NCI-H2196 (cell line): ENCODE measurements at regions not wholly inside any gene's neighbourhood (a gene's known extent, or its start where the extent isn't known, plus 50 kb on each side); places are given as distances from the start of the nearest gene placed in this dataset.

ENCODE experiments used
- DNase-seq: peaks from one replicate; lab custom pipeline; 2025; ENCODE audit not compliant: unreplicated experiment; lab: John Stamatoyannopoulos, UW

DNA sequence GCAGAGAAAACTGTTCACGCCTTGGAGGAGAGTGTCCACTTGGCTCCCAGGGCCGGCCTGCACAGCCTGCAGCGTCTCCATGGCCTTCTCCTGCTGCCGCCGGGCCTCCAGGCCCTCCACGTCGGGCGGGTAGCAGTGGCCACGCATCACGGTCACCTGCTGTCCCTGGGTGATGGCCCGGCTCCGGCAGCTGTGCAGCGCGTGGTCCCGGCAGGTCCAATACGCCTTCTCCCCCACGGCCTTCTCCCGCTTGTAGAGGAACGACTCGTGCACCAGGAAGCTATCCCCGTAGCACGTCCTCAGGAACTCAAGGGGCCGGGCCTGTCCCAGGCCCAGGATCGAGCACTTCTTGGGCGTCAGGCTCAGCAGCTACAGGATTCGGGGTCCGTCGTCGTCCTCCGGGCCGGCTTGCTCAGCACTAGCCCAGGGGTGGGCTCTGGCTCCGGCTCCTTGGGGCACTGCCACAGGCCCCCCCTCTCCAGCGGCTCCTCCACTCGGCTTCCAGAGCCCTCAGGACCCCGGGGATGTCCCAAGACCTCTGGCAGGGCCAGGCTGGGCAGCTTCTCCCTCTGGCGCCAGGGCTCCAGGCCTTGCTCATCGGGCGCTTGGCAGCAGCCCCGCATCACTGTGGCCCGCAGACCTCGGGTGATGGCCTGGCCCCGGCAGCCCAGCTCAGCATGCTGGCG is 83.6 kb upstream of the FXR1 start:
- DNase-seq = no peak

DNA sequence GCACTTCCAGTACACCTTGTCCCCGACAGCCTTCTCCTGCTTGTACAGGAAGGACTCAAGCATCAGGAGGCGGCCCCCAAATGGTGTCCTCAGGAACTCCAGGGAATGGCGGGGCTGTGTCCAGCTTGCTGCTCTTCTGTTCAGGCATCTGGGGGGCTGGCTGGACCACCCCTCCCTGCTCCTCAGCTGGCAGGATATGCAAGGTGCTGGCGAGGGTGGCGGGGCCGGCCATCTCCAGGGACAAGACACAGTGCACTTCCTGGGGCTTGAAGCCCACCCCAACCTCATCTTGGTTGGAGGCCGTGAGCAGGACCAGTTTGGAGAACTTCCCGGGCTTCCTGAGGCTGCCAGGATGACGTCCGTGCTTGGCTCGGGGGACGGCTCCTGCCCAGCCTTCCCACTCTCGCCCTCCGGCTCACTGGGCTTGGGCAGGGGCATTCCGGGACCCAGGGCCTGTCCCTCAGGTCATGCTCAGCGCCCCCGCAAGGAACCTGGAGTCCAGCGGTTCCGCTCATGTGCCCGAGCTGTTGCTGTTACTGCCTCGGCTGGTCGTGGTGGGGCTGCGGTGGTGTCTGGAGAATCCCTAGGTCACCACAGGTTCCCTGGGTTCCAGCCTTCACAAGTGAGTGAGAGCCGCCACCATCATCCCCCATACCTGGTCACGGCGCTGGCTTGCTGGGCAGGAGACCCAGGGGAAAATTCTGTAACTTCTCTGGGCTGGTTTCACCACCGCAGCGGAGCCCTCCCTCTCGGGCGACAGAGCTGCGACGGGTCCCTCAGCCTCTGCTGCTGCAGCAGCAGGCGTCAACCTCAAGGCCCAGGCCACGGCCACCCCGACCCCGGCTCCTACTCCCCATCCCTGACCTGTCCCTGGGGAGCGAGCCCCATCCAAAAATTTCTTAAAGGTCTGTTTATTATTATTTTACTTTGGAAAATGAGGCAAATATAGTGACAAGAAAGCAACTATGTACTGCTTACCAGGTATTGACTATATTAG is 82.8 kb upstream of the FXR1 start:
- DNase-seq = no peak

DNA sequence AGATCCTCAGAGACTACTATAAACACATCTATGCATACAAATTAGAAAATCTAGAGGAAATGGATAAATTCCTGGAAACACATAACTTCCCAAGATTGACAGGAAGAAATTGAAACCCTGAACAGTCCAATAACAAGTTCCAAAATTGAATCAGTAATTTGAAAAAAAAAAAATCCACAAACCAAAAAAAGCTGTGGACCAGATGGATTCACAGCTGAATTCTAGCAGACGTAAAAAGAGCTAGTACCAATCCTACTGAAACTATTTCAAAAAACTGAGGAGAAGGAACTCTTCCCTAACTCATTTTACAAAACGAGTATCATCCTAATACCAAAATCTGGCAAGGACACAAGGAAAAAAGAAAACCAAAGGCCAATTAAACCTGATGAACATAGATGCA is 77.0 kb upstream of the FXR1 start:
- DNase-seq = no peak

DNA sequence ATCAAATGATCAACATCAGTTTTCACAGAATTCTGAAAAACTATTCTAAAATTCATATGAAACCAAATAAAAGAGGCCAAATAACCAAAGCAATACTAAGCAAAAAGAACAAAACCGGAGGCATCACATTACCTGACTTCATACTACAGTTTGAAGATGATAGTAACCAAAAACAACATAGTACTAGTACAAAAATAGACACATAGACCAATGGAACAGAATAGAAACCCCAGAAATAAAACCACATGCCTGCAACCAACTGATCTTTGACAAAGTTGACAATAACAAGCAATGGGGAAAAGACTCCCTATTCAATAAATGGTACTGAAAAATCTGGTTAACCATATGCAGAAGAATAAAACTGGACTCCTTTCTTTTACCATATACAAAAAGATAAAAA is 75.7 kb upstream of the FXR1 start:
- DNase-seq = no peak

DNA sequence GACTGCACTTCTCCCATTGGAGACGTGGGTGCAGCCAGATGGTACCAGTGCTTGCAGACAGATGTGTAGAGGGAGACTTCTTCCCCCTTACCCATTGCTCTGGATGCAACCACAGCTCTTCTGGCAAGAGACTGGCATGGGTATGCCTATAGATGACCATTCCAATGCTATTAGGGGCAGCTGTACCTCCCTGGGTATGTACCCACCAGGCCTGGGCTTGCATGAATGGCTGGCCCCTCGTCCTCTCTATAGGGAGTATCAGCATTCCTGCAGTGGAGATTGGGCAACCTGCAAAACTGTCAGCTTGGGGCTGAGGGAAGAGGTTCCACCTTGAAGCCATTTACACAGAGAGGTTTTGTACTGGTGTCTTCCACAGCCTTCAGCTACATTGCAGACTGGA is 57.6 kb upstream of the FXR1 start:
- DNase-seq = no peak

DNA sequence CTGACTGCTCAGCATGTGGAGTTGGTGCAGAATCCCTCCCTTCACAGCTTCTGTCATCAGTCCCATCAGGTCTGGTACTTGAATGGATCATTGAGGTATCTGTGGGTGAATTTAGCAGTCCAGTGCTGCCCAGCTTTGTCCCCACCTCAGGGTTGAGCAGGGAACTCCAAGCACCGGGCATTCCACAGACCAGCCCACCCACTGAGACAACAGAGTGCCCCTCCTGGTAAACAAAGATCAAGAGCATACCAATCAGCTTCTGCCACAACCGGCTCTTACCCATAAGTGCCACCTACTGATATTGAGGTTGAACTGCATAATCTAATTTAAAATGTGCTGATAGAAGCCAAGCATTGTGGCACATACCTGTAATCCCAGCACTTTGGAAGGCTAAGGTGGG is 57.1 kb upstream of the FXR1 start:
- no peak for DNase-seq

DNA sequence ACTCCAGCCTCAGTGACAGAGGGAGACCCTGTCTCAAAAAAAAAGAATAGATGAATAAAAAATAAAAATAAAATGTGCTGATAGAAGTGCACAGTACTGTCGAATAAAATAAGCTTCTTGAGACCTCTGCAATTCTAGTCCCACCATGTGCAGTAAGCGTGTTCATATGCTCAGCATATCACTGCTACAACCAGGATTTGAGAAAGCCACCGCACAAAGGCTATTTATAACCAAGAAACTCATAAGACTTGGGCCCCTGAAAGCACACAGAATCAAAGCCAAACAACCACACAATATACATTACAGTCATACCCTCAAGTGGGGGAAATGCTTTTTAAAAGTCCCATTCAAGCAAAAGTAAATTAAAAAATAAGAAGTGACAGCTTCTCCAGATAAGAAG is 56.5 kb upstream of the FXR1 start:
- DNase-seq = no peak

DNA sequence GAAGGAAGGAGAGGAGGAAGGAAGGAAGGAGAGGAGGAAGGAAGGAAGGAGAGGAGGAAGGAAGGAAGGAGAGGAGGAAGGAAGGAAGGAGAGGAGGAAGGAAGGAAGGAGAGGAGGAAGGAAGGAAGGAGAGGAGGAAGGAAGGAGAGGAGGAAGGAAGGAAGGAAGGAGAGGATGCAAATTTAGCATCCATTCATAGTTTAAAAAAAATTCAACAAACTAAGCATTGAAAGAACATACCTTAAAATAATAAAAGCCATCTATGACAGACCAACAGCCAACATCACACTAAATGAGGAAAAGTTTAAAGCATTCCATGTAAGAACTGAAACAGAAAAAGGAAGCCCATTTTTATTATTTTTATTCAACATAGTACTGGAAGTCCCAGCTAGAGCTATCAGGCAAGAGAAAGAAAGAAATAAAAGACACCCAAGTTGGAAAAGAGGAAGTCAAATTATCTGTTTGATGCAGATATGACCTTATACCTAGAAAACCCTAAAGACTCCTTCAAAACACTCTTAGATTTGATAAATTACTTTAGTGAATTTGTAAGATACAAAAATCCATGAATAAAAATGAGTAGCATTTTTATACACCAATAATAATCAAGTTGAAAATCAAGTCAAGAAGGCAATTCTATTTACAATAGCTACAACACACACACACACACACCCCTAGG is 52.2 kb upstream of the FXR1 start:
- no peak for DNase-seq
